ENCODE measurements at regions not wholly inside any gene's neighbourhood (a gene's known extent, or its start where the extent isn't known, plus 50 kb on each side); places are given as distances from the start of the nearest gene placed in this dataset.

- TF ChIP-seq CTCF (IDR thresholded peaks at IDR 0.05; ENCODE audit: low read depth, low read length) = no peak
- no peak for TF ChIP-seq EZH2phosphoT487 (IDR thresholded peaks at IDR 0.05; ENCODE audit: low read depth)
Measured at GRCh38 chr15:62369454-62369853, 204.4 kb upstream of the C2CD4B start.

Measured in OCI-LY3 (cell line).